NCI-H187 (cell line): ENCODE measurements at regions not wholly inside any gene's neighbourhood (a gene's known extent, or its start where the extent isn't known, plus 50 kb on each side); places are given as distances from the start of the nearest gene placed in this dataset.
"Not testable (repeated sequence)": the region's sequence is repeated elsewhere in the genome, so short reads cannot be mapped to it uniquely, and the experiment has no call there.

ENCODE experiments used
- DNase-seq, 2 experiments: peaks; one replicate each; lab custom pipeline; 2025; lab: John Stamatoyannopoulos, UW

GRCh38 chr14:85319101-85319500 is 210.8 kb upstream of the FLRT2 start:
- no peak for DNase-seq

GRCh38 chr14:85319998-85320630 is 209.8 kb upstream of the FLRT2 start:
- no peak for DNase-seq

GRCh38 chr14:85325134-85326017 is 204.6 kb upstream of the FLRT2 start:
- no peak for DNase-seq

- no peak for DNase-seq
These were observed 197.5 kb upstream of the FLRT2 start for GRCh38 chr14:85332401-85332800.

- no peak for DNase-seq
These were observed 196.6 kb upstream of the FLRT2 start for GRCh38 chr14:85333313-85333712.

- DNase-seq: no peak
These were observed 196.1 kb upstream of the FLRT2 start for GRCh38 chr14:85333841-85334240.

- no peak for DNase-seq
These were observed 195.6 kb upstream of the FLRT2 start for GRCh38 chr14:85334316-85334715.

- DNase-seq: no peak
These were observed 193.7 kb upstream of the FLRT2 start for GRCh38 chr14:85336257-85336656.

GRCh38 chr14:85336817-85337216 is 193.1 kb upstream of the FLRT2 start:
- no peak for DNase-seq

- DNase-seq: no peak
These were observed 191.0 kb upstream of the FLRT2 start for GRCh38 chr14:85338895-85339294.

GRCh38 chr14:85342858-85343607 is 186.9 kb upstream of the FLRT2 start:
- no peak for DNase-seq

- DNase-seq: no peak
These were observed 185.8 kb upstream of the FLRT2 start for GRCh38 chr14:85344171-85344570.

- no peak for DNase-seq
These were observed 184.9 kb upstream of the FLRT2 start for GRCh38 chr14:85344847-85345570.

GRCh38 chr14:85350667-85351066 is 179.3 kb upstream of the FLRT2 start:
- DNase-seq: no peak

GRCh38 chr14:85352588-85352987 is 177.4 kb upstream of the FLRT2 start:
- not testable (repeated sequence) for DNase-seq

GRCh38 chr14:85357120-85357519 is 172.8 kb upstream of the FLRT2 start:
- no peak for DNase-seq

GRCh38 chr14:85358136-85358785 is 171.7 kb upstream of the FLRT2 start:
- no peak for DNase-seq

GRCh38 chr14:85359505-85359904 is 170.4 kb upstream of the FLRT2 start:
- no peak for DNase-seq

- DNase-seq: peak in 1 of 2 experiments; percentile 11
These were observed 166.6 kb upstream of the FLRT2 start for GRCh38 chr14:85363358-85363757.

- DNase-seq: peak; percentile 22 to 48
These were observed 163.7 kb upstream of the FLRT2 start for GRCh38 chr14:85366226-85366625.

GRCh38 chr14:85380881-85381280 is 149.1 kb upstream of the FLRT2 start:
- no peak for DNase-seq

GRCh38 chr14:85382341-85382740 is 147.6 kb upstream of the FLRT2 start:
- no peak for DNase-seq
